Skin epidermis (tissue), 12 donors: ENCODE measurements at regions not wholly inside any gene's neighbourhood (a gene's known extent, or its start where the extent isn't known, plus 50 kb on each side); places are given as distances from the start of the nearest gene placed in this dataset.
"Not testable (repeated sequence)": the region's sequence is repeated elsewhere in the genome, so short reads cannot be mapped to it uniquely, and the experiment has no call there.

ENCODE experiments used
- H3K27ac ChIP-seq, 21 experiments: fragments of 200-600 bp; sonication (generic) in 11 of 21; one replicate each; pipeline ENCODE4 v1.5.0; 2020; ENCODE audit warnings: mild to moderate bottlenecking in 3 of 21, inconsistent platforms in 2 of 21, moderate library complexity in 2 of 21
- H3K4me3 ChIP-seq, 7 experiments: fragments of 200-600 bp; sonication (generic) in 2 of 7; one replicate each; pipeline ENCODE4 v1.5.0; 2020; ENCODE audit warnings: inconsistent platforms in 2 of 7, mild to moderate bottlenecking in 2 of 7, moderate library complexity in 1 of 7

GRCh38 chr12:19988948-19989347 is 379.4 kb upstream of the PDE3A start:
- no peak overlapping the region for H3K4me3 ChIP-seq
- H3K27ac ChIP-seq: no peak overlapping the region

- no peak overlapping the region for H3K4me3 ChIP-seq
- H3K27ac ChIP-seq: no peak overlapping the region
These were observed 377.2 kb upstream of the PDE3A start for GRCh38 chr12:19991146-19991545.

- no peak overlapping the region for H3K4me3 ChIP-seq
These were observed 376.0 kb upstream of the PDE3A start for GRCh38 chr12:19992311-19992710.

GRCh38 chr12:19994968-19995367 is 373.4 kb upstream of the PDE3A start:
- H3K27ac ChIP-seq: no peak overlapping the region
- no peak overlapping the region for H3K4me3 ChIP-seq

More at GRCh38 chr12:19992311-19992710, 376.0 kb upstream of the PDE3A start:
- no peak overlapping the region for H3K27ac ChIP-seq

- Histone ChIP-seq H3K4me3 (no peak overlapping the region), H3K27ac (no peak overlapping the region)
These were observed 370.5 kb upstream of the PDE3A start for GRCh38 chr12:19997656-19998400.

GRCh38 chr12:19998411-19998810 is 369.9 kb upstream of the PDE3A start:
- H3K27ac ChIP-seq: no peak overlapping the region
- no peak overlapping the region for H3K4me3 ChIP-seq

- Histone ChIP-seq H3K27ac (no peak overlapping the region), H3K4me3 (no peak overlapping the region)
These were observed 369.2 kb upstream of the PDE3A start for GRCh38 chr12:19998961-19999804.

GRCh38 chr12:19999805-20000138 is 368.6 kb upstream of the PDE3A start:
- no peak overlapping the region for H3K4me3 ChIP-seq
- no peak overlapping the region for H3K27ac ChIP-seq

GRCh38 chr12:20000229-20000849 is 368.0 kb upstream of the PDE3A start:
- Histone ChIP-seq H3K4me3 (no peak overlapping the region), H3K27ac (no peak overlapping the region)

GRCh38 chr12:20003252-20003651 is 365.1 kb upstream of the PDE3A start:
- Histone ChIP-seq H3K27ac (no peak overlapping the region), H3K4me3 (no peak overlapping the region)

GRCh38 chr12:20004952-20005351 is 363.4 kb upstream of the PDE3A start:
- H3K4me3 ChIP-seq: no peak overlapping the region
- H3K27ac ChIP-seq: no peak overlapping the region

- H3K4me3 ChIP-seq: no peak overlapping the region
- peak overlapping the region in 2 of 21 experiments; percentile 0 to 38 for H3K27ac ChIP-seq
These were observed 361.2 kb upstream of the PDE3A start for GRCh38 chr12:20006871-20007730.

GRCh38 chr12:20009965-20010364 is 358.4 kb upstream of the PDE3A start:
- H3K4me3 ChIP-seq, H3K27ac ChIP-seq: not testable (repeated sequence)

GRCh38 chr12:20011200-20011599 is 357.1 kb upstream of the PDE3A start:
- no peak overlapping the region for H3K4me3 ChIP-seq
- no peak overlapping the region for H3K27ac ChIP-seq

GRCh38 chr12:20017802-20018201 is 350.5 kb upstream of the PDE3A start:
- H3K4me3 ChIP-seq: no peak overlapping the region
- no peak overlapping the region for H3K27ac ChIP-seq

- Histone ChIP-seq H3K27ac (no peak overlapping the region), H3K4me3 (no peak overlapping the region)
These were observed 349.9 kb upstream of the PDE3A start for GRCh38 chr12:20018406-20018805.

GRCh38 chr12:20024194-20024593 is 344.1 kb upstream of the PDE3A start:
- Histone ChIP-seq H3K27ac (no peak overlapping the region), H3K4me3 (no peak overlapping the region)

- H3K27ac ChIP-seq: no peak overlapping the region
- H3K4me3 ChIP-seq: no peak overlapping the region
These were observed 340.3 kb upstream of the PDE3A start for GRCh38 chr12:20028033-20028432.

GRCh38 chr12:20030826-20031225 is 337.5 kb upstream of the PDE3A start:
- Histone ChIP-seq H3K27ac (no peak overlapping the region), H3K4me3 (no peak overlapping the region)

- Histone ChIP-seq H3K4me3 (no peak overlapping the region), H3K27ac (no peak overlapping the region)
These were observed 328.8 kb upstream of the PDE3A start for GRCh38 chr12:20039562-20039961.
